Activated CD4-positive, alpha-beta memory T cell treated with anti-CD3 and anti-CD28 coated beads, Interleukin-2, amount 10 ng/mL, durations not matched to agents 7 days and 5 days (primary cell): ENCODE measurements at regions not wholly inside any gene's neighbourhood (a gene's known extent, or its start where the extent isn't known, plus 50 kb on each side); places are given as distances from the start of the nearest gene placed in this dataset.

Source experiments
- CTCF ChIA-PET: fragments of 350-600 bp; sonication (Branson Sonifier 250); formaldehyde crosslinking; loops from one replicate; lab custom pipeline; 2021; ENCODE audit warnings: antibody characterized with exemption, inconsistent platforms; lab: Charles Lee
- POLR2A ChIA-PET: fragments of 350-600 bp; sonication (Branson Sonifier 250); formaldehyde crosslinking; loops from one replicate; lab custom pipeline; 2021; ENCODE audit warnings: antibody characterized with exemption; lab: Charles Lee
- DNase-seq: peaks from one replicate; pipeline ENCODE4 v3.0.0-alpha.2; 2020
- H3K27ac Mint-ChIP-seq: one replicate; pipeline ENCODE4 v1.8.0; 2021; ENCODE audit warnings: mild to moderate bottlenecking, mixed read lengths
- H3K27me3 Mint-ChIP-seq: one replicate; pipeline ENCODE4 v1.8.0; 2021; ENCODE audit warnings: mixed read lengths
- H3K36me3 Mint-ChIP-seq: one replicate; pipeline ENCODE4 v1.8.0; 2021; ENCODE audit warnings: low read depth, mixed read lengths
- H3K4me1 Mint-ChIP-seq: one replicate; pipeline ENCODE4 v1.8.0; 2021; ENCODE audit warnings: mixed read lengths
- H3K4me3 Mint-ChIP-seq: one replicate; pipeline ENCODE4 v1.8.0; 2021; ENCODE audit warnings: mild to moderate bottlenecking, mixed read lengths
- H3K9me3 Mint-ChIP-seq: one replicate; pipeline ENCODE4 v1.8.0; 2021; ENCODE audit warnings: mixed read lengths

DNA sequence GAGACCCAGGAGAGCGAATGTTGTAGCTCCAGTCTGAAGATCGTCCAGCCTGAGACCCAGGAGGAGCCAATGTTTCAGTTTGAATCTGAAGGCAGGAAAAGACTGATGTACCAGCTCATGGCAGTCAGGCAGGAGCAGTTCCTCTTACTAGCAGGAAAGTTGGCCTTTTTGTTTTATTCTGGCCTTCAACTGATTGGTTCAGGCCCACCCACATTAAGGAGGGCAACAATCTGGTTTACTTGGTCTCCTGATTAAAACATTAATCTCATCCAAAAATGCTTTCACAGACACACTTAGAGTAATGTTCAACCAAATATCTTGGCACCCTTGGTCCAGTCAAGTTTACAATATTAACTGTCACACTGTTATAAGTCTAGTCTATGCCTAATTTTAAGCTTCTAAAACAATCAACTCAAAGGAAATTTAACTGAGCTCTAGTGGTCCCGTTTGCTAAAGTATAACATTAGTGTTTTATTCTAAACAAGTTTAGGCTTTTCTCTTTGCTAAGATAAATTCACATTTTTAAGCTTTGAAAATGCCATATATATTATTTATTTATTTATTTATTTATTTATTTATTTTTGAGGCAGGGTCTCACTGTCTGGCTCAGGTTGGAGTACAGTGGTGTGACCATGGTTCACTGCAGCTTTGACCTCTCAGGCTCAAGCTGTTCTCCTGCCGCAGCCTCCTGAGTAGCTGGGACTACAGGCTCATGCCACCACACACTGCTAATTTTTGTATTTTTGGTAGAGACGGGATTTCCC, 275.5 kb upstream of the SLC35B3 start:
- H3K27me3 Mint-ChIP-seq = no peaks in the 10 kb centered on the region
- DNase-seq = no peak
- no peaks in the 10 kb centered on the region for H3K4me1 Mint-ChIP-seq
- peaks cover 5% of the 10 kb centered on the region for H3K9me3 Mint-ChIP-seq
- POLR2A ChIA-PET = no interaction called here
- no peaks in the 10 kb centered on the region for H3K36me3 Mint-ChIP-seq
- CTCF ChIA-PET = no interaction called here
- H3K4me3 Mint-ChIP-seq = no peak overlapping the region
- H3K27ac Mint-ChIP-seq = no peak overlapping the region

DNA sequence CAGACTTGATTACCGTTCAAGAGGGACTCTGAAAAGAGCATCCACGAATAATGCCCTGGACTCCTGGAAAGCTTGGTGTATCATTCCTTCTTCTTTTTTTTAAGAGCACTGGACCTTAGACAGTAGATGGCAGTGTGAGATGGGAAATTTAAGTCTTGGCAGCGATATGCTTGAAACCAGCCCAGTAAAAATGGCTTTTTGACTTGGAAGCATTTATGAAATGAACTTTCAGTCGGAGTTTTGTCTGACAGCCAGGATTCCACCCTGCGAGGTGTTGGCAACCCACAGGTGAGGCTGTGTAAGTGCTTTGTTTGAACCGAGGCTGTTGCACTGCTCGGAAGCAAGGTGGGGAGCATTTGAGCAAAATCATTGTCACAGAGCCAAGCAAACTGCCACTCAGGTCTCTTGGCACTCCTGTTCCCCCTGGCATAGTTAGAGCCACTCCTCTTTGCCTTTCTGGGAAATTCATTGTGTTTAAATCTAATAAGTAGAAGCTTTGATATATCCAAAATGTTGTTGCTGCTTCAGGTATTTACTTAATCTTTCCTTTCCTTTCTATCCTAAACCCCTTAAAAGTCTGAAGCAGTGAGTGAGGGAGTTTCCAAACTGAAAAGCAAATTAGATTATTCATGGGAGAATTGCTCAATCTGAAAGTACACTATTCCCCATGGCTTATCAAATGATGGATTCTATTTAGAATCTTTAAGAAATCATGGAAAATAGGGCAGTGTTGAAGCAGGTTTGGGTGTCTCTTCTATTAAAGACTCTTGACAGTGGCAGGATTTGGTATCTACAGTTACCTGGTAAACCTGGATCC, 272.8 kb upstream of the SLC35B3 start:
- ChIA-PET POLR2A (no interaction called here), CTCF (no interaction called here)
- no peaks in the 10 kb centered on the region for H3K36me3 Mint-ChIP-seq
- H3K4me1 Mint-ChIP-seq = no peaks in the 10 kb centered on the region
- H3K4me3 Mint-ChIP-seq = no peak overlapping the region
- no peak overlapping the region for H3K27ac Mint-ChIP-seq
- no peaks in the 10 kb centered on the region for H3K27me3 Mint-ChIP-seq
- peaks cover 3% of the 10 kb centered on the region for H3K9me3 Mint-ChIP-seq
- no peak for DNase-seq

DNA sequence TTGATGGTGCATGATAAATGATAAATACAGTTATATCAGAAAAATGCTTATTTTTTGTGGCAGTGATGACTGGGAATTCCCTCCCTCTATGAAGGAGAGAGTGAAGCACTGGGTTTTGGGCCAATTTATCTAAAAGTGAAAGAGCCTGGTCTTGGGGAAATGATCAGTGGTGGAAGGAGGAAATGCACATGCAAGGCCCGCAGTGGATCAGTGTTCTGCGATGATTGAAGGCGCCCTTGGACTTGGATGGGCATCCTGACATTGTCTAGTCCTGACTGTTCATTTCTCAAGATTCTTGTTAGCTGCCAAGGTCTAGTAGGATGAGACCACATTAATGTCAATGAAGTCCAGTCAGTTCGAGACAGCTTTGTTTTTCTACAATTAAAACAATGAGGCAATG, 272.0 kb upstream of the SLC35B3 start:
- no peak overlapping the region for H3K27ac Mint-ChIP-seq
- no peaks in the 10 kb centered on the region for H3K27me3 Mint-ChIP-seq
- H3K36me3 Mint-ChIP-seq = no peaks in the 10 kb centered on the region
- H3K4me1 Mint-ChIP-seq = no peaks in the 10 kb centered on the region
- H3K4me3 Mint-ChIP-seq = no peak overlapping the region
- POLR2A ChIA-PET = no interaction called here
- no peak for DNase-seq
- CTCF ChIA-PET = no interaction called here
- peaks cover 3% of the 10 kb centered on the region for H3K9me3 Mint-ChIP-seq

DNA sequence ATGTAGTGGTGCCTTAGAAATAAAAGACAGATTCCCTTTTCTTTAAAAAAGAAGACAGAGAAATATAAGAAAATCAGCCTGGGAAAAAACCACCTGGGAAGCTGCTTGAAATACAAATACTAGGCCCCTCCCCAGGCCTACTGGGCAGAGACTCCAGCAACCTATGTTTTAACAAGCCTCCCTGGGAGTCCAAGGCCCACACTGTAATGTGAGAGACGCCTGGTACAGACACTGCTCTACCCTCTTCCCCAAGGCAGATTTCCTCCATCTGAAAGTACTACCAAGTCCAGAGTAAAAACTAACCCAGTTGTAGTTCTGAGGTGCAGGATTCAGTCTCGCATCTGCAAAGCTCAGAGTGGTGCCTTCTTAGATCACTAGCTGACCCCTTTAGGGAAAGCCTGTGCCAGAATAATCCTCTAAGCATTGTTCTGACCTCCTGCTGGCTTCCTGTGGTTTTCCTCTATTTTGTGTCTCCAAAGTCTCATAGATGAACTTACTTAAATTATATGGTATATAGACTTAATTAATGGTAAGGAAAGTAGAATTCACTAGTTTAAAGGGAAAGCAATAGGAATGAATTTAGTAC, 270.2 kb upstream of the SLC35B3 start:
- H3K27me3 Mint-ChIP-seq = no peaks in the 10 kb centered on the region
- ChIA-PET POLR2A (no interaction called here), CTCF (no interaction called here)
- no peak overlapping the region for H3K27ac Mint-ChIP-seq
- DNase-seq = no peak
- no peaks in the 10 kb centered on the region for H3K4me1 Mint-ChIP-seq
- H3K36me3 Mint-ChIP-seq = no peaks in the 10 kb centered on the region
- H3K4me3 Mint-ChIP-seq = no peak overlapping the region
- H3K9me3 Mint-ChIP-seq = peaks cover 14% of the 10 kb centered on the region

DNA sequence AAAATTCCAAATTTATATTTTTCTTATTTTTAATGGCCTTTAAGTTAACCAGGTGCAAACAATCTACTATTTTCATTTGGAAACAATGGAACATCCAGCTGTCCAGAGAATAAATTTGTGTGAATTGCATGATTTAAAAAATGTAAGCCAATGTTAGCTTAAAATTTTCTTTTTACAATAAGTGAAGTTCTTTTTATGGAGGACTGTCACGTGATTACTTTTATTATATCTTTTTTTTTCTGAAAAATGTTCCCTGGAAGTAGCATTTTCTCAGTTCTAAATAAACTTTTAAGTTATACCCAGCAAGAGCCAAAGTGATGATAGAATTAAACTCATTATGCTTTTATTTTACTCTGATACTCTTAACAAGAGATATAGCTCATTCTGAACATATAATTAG, 267.7 kb upstream of the SLC35B3 start:
- no peaks in the 10 kb centered on the region for H3K27me3 Mint-ChIP-seq
- no peak overlapping the region for H3K27ac Mint-ChIP-seq
- H3K9me3 Mint-ChIP-seq = peaks cover 19% of the 10 kb centered on the region
- POLR2A ChIA-PET = no interaction called here
- H3K4me3 Mint-ChIP-seq = no peak overlapping the region
- H3K36me3 Mint-ChIP-seq = no peaks in the 10 kb centered on the region
- no peaks in the 10 kb centered on the region for H3K4me1 Mint-ChIP-seq
- DNase-seq = no peak
- CTCF ChIA-PET = no interaction called here

DNA sequence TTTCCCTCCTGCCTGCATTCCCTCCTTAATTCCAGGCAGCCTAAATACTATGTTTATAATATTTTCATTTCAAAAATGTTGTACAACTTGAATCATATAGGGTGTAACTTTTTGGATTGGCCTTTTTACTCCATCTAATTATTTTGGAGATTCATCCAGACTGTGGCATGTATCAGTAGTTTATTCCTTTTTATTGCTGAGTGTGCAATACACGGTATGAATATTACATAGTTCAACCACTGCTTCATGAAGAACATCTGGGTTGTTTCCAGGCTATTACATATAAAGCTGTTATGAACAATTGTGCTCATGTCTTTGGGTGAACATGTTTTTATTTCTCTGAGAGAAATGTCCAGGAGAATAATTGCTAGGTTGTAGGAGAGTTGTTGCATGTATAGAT, 253.5 kb upstream of the SLC35B3 start:
- POLR2A ChIA-PET = no interaction called here
- CTCF ChIA-PET = no interaction called here
- peaks cover 22% of the 10 kb centered on the region for H3K9me3 Mint-ChIP-seq
- H3K27me3 Mint-ChIP-seq = no peaks in the 10 kb centered on the region
- DNase-seq = no peak
- no peaks in the 10 kb centered on the region for H3K4me1 Mint-ChIP-seq
- H3K4me3 Mint-ChIP-seq = no peak overlapping the region
- no peaks in the 10 kb centered on the region for H3K36me3 Mint-ChIP-seq
- no peak overlapping the region for H3K27ac Mint-ChIP-seq

DNA sequence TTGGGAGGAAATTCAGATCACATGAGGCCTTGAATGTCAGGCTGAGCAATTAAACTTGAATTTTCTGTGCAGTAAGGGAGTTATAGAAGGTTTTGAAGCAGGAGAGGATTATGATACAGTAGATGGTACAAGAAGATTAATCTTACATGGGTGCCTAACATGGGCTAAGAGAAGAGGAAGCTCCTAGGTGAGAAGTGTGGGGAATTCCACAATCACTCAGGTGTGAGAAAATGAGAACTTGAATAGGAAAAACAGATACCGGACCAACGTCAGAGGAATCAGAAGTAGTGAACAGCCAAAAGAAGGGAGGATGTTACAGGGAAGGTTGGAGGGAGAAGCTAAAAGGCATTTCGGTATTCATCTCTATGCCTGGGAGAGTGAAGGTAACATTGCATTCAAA, 250.7 kb upstream of the SLC35B3 start:
- ChIA-PET POLR2A (no interaction called here), CTCF (no interaction called here)
- H3K9me3 Mint-ChIP-seq = peaks cover 10% of the 10 kb centered on the region
- H3K4me3 Mint-ChIP-seq = no peak overlapping the region
- no peaks in the 10 kb centered on the region for H3K36me3 Mint-ChIP-seq
- no peaks in the 10 kb centered on the region for H3K4me1 Mint-ChIP-seq
- H3K27me3 Mint-ChIP-seq = no peaks in the 10 kb centered on the region
- DNase-seq = no peak
- H3K27ac Mint-ChIP-seq = no peak overlapping the region

DNA sequence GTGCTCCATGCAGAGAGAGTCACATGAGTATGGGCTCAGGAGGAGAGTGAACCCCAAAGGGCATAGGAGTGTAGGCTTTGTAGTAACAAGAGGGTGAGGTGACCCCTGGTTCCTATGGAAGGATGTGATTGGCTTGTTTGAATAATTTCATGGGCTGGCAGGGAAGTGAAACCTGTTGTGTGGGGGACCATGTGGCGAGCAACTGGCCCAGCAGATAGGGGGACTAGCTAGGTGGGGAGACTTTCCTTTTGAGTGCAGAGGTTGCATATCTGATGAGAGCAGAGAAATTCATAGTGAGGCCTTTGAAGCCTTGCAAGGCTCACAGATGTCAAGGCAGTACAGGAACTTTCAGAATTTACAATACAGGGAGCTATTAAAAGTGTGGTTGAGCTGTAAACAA, 247.9 kb upstream of the SLC35B3 start:
- ChIA-PET CTCF (no interaction called here), POLR2A (no interaction called here)
- peaks cover 12% of the 10 kb centered on the region for H3K9me3 Mint-ChIP-seq

DNA sequence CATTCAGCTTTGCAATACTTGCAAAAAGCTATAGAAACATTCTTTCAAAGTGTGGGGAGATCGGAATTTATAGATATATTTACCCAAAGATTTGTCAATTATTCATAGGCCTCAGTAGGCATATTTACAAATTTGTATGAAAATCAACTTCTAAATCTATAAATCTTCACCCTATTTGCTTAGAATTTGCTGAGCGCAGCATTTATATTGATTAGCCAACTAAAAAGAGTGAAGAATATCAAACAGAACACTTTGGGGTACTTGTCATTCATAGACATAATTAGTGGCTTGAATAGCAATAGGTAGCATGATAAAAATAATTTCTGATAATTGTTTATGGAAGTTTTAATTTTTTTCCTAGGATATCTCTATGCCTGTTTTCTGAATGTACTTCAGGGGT, 244.5 kb upstream of the SLC35B3 start:
- Mint-ChIP-seq H3K27me3 (no peaks in the 10 kb centered on the region), H3K9me3 (peaks cover 14% of the 10 kb centered on the region), H3K4me3 (no peak overlapping the region), H3K36me3 (no peaks in the 10 kb centered on the region), H3K27ac (no peak overlapping the region), H3K4me1 (no peaks in the 10 kb centered on the region)
- ChIA-PET CTCF (no interaction called here), POLR2A (no interaction called here)
- no peak for DNase-seq

More for the DNA sequence above, 247.9 kb upstream of the SLC35B3 start:
- no peak for DNase-seq
- H3K4me1 Mint-ChIP-seq = no peaks in the 10 kb centered on the region
- no peaks in the 10 kb centered on the region for H3K36me3 Mint-ChIP-seq
- no peaks in the 10 kb centered on the region for H3K27me3 Mint-ChIP-seq
- H3K4me3 Mint-ChIP-seq = no peak overlapping the region
- no peak overlapping the region for H3K27ac Mint-ChIP-seq

DNA sequence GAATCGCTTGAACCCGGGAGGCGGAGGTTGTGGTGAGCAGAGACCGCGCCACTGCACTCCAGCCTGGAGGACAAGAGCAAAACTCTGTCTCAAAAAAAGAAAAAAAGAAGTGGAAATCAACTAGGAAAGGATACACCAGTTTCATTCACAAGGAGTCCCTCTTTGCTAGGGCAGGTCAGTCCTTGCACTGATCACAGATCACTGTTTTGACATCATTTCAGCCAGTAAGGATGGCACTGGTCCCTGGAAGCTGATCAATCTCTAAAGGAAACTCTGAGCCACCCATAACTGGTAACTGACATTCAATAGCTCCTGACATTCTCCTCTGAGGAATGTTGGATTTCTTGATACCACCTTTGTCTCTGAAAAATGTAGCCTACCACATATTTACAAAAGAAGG, 243.1 kb upstream of the SLC35B3 start:
- ChIA-PET POLR2A (no interaction called here), CTCF (no interaction called here)
- Mint-ChIP-seq H3K4me1 (no peaks in the 10 kb centered on the region), H3K9me3 (peaks cover 18% of the 10 kb centered on the region), H3K27me3 (no peaks in the 10 kb centered on the region), H3K4me3 (no peak overlapping the region), H3K27ac (no peak overlapping the region), H3K36me3 (no peaks in the 10 kb centered on the region)
- DNase-seq = no peak

DNA sequence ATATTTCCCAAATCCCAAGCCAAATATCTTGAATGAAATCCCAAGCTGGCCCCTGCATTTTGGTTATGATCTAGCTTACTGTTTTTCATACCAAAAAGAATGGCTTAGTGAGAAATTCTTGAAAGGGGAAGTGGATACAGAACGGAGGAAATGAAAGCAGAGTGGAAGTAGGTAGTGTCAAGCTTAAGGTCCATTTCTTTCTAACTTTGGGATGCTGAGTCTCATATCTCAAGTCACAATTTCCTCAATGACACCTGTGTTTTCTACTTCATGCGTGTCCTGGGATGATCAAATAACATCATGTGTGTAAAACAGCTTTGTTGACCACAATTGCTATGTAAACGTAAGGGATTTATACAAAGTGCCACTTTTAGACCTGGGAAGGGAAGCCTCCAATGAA, 238.8 kb upstream of the SLC35B3 start:
- Mint-ChIP-seq H3K4me3 (no peak overlapping the region), H3K36me3 (no peaks in the 10 kb centered on the region), H3K4me1 (no peaks in the 10 kb centered on the region), H3K27me3 (no peaks in the 10 kb centered on the region), H3K27ac (no peak overlapping the region), H3K9me3 (peaks cover 23% of the 10 kb centered on the region)
- ChIA-PET CTCF (no interaction called here), POLR2A (no interaction called here)
- no peak for DNase-seq

DNA sequence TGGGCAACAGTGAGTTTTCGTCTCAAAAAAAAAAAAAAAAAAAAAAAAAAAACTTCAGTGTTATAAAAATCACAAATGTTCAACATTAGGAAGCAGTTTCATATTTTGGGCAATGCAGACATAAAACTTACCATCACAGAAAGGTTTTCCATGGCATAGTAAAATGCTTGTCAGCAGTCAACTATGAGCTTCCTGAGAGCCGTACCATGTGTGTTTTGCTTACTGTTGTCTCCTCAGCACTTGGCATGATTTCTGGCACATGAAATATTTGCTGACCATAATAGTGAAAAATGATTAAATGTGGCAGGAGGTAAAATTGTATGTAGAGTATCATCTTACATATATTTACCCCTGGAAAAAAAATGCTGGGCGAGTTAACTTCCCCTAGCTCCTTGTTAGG, 237.5 kb upstream of the SLC35B3 start:
- POLR2A ChIA-PET = no interaction called here
- Mint-ChIP-seq H3K36me3 (no peaks in the 10 kb centered on the region), H3K27ac (no peak overlapping the region), H3K4me1 (no peaks in the 10 kb centered on the region), H3K4me3 (no peak overlapping the region), H3K27me3 (no peaks in the 10 kb centered on the region), H3K9me3 (peaks cover 20% of the 10 kb centered on the region)
- CTCF ChIA-PET = interaction anchor here (0.7 kb wide), 1 partner anchor 53 kb away, joined by 4 read pairs; no protein-coding TSS in a partner anchor
- no peak for DNase-seq

DNA sequence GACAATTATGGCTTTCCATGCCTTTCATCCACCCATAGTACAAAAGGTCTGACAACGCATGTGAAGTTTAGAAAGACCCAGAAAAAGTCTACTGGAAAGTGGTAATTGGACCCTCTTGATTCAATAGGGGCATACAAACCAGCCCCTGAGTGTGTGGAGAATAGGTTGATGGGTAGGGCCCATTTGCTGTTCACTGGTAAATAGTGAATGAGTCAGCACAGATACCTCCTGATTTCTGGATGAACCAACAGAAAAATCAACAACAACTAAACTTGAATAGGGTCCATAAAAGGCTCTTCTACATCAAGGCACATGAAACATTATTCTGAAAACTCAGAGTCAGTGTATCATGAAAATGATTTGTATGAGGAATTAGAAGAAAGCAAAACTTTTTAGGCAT, 235.4 kb upstream of the SLC35B3 start:
- no peaks in the 10 kb centered on the region for H3K4me1 Mint-ChIP-seq
- no peak overlapping the region for H3K27ac Mint-ChIP-seq
- no peaks in the 10 kb centered on the region for H3K27me3 Mint-ChIP-seq
- no peak overlapping the region for H3K4me3 Mint-ChIP-seq
- ChIA-PET POLR2A (no interaction called here), CTCF (no interaction called here)
- peaks cover 15% of the 10 kb centered on the region for H3K9me3 Mint-ChIP-seq
- DNase-seq = no peak
- H3K36me3 Mint-ChIP-seq = no peaks in the 10 kb centered on the region
